GM23338 (cell line): ENCODE measurements at regions not wholly inside any gene's neighbourhood (a gene's known extent, or its start where the extent isn't known, plus 50 kb on each side); places are given as distances from the start of the nearest gene placed in this dataset.

Source experiments
- CREB1 ChIP-seq: fragments of 250-450 bp; sonication (Bioruptor Pico); IDR thresholded peaks from 2 replicates; pipeline ENCODE4 v1.5.0; 2020; ENCODE audit warnings: low read depth, mild to moderate bottlenecking, moderate library complexity
- EZH2 ChIP-seq: fragments of 200-600 bp; sonication (generic); IDR thresholded peaks from one replicate; pipeline ENCODE4 v1.8.0; 2017; ENCODE audit warnings: antibody characterized with exemption, mild to moderate bottlenecking, low read depth; ENCODE audit not compliant: unreplicated experiment
- EZH2phosphoT487 ChIP-seq: fragments of 200-600 bp; sonication (generic); IDR thresholded peaks from one replicate; pipeline ENCODE4 v1.8.1; 2018; ENCODE audit warnings: antibody characterized with exemption; ENCODE audit not compliant: unreplicated experiment
- JUNB ChIP-seq: IDR thresholded peaks from one replicate; pipeline ENCODE4 v1.6.1; 2016; ENCODE audit warnings: antibody characterized with exemption; ENCODE audit not compliant: unreplicated experiment
- POLR2AphosphoS5 ChIP-seq: IDR thresholded peaks from 2 replicates; pipeline ENCODE4 v1.6.1; 2016; ENCODE audit warnings: antibody characterized with exemption, low read depth
- STAT1 ChIP-seq: IDR thresholded peaks from one replicate; pipeline ENCODE4 v1.6.1; 2016; ENCODE audit warnings: antibody characterized with exemption; ENCODE audit not compliant: unreplicated experiment
- ZNF114 ChIP-seq: fragments of 250-450 bp; sonication (Bioruptor Pico); IDR thresholded peaks from 2 replicates; pipeline ENCODE4 v1.5.0; 2020; ENCODE audit warnings: mild to moderate bottlenecking, moderate library complexity
- ZNF331 ChIP-seq: fragments of 250-450 bp; sonication (Bioruptor Pico); IDR thresholded peaks from 2 replicates; pipeline ENCODE4 v1.5.0; 2020; ENCODE audit warnings: low read depth, mild to moderate bottlenecking, moderate library complexity
- TF ChIP-seq, protein P1 (sequence below), 2 experiments: fragments of 200-600 bp in 1 of 2; sonication (generic) in 1 of 2; conservative IDR thresholded peaks; 2 replicates each; pipeline versions ENCODE4 v1.5.1 to v1.6.1; 2016 to 2017; ENCODE audit warnings: antibody characterized with exemption in 2 of 2, low read depth in 2 of 2, mild to moderate bottlenecking in 2 of 2, moderate library complexity in 1 of 2
- TF ChIP-seq, protein P2 (sequence below): IDR thresholded peaks from one replicate; pipeline ENCODE4 v1.6.1; 2018; ENCODE audit warnings: antibody characterized with exemption; ENCODE audit not compliant: unreplicated experiment
- TF ChIP-seq, protein P3 (sequence below): IDR thresholded peaks from 2 replicates; pipeline ENCODE4 v1.6.1; 2016; ENCODE audit warnings: antibody characterized with exemption
- TF ChIP-seq, protein P4 (sequence below): fragments of 250-450 bp; sonication (Bioruptor Pico); IDR thresholded peaks from 2 replicates; pipeline ENCODE4 v1.5.0; 2020; ENCODE audit warnings: mild to moderate bottlenecking, moderate library complexity

DNA sequence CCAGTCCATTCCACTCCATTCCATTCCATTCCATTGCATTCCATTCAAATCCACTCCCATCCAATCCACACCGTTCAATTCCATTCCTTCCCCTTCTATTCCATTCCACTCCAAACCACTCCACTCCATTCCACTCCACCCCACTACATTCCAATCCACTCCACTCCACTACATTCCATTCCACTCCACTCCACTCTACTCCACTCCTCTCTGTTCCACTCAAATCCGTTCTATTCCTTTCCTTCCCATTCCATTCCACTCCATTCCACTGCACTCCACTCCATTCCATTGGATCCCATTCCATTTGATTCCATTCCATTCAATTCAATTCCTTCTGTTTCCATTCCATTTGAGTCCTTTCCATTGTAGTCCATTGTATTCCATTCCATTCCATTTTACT, 2568.3 kb upstream of the TPTE start:
- TF ChIP-seq, protein P1, sequence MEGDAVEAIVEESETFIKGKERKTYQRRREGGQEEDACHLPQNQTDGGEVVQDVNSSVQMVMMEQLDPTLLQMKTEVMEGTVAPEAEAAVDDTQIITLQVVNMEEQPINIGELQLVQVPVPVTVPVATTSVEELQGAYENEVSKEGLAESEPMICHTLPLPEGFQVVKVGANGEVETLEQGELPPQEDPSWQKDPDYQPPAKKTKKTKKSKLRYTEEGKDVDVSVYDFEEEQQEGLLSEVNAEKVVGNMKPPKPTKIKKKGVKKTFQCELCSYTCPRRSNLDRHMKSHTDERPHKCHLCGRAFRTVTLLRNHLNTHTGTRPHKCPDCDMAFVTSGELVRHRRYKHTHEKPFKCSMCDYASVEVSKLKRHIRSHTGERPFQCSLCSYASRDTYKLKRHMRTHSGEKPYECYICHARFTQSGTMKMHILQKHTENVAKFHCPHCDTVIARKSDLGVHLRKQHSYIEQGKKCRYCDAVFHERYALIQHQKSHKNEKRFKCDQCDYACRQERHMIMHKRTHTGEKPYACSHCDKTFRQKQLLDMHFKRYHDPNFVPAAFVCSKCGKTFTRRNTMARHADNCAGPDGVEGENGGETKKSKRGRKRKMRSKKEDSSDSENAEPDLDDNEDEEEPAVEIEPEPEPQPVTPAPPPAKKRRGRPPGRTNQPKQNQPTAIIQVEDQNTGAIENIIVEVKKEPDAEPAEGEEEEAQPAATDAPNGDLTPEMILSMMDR (conservative IDR thresholded peaks at IDR 0.05; ENCODE audit: low read depth in 2 of 2): no peak
- TF ChIP-seq, protein P2, sequence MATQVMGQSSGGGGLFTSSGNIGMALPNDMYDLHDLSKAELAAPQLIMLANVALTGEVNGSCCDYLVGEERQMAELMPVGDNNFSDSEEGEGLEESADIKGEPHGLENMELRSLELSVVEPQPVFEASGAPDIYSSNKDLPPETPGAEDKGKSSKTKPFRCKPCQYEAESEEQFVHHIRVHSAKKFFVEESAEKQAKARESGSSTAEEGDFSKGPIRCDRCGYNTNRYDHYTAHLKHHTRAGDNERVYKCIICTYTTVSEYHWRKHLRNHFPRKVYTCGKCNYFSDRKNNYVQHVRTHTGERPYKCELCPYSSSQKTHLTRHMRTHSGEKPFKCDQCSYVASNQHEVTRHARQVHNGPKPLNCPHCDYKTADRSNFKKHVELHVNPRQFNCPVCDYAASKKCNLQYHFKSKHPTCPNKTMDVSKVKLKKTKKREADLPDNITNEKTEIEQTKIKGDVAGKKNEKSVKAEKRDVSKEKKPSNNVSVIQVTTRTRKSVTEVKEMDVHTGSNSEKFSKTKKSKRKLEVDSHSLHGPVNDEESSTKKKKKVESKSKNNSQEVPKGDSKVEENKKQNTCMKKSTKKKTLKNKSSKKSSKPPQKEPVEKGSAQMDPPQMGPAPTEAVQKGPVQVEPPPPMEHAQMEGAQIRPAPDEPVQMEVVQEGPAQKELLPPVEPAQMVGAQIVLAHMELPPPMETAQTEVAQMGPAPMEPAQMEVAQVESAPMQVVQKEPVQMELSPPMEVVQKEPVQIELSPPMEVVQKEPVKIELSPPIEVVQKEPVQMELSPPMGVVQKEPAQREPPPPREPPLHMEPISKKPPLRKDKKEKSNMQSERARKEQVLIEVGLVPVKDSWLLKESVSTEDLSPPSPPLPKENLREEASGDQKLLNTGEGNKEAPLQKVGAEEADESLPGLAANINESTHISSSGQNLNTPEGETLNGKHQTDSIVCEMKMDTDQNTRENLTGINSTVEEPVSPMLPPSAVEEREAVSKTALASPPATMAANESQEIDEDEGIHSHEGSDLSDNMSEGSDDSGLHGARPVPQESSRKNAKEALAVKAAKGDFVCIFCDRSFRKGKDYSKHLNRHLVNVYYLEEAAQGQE: no peak
- TF ChIP-seq POLR2AphosphoS5 (no peak), CREB1 (no peak), EZH2 (no peak), EZH2phosphoT487 (no peak), JUNB (no peak), ZNF331 (CRISPR knock-in tag) (no peak), ZNF114 (CRISPR knock-in tag) (no peak), STAT1 (no peak)
- TF ChIP-seq, protein P3, sequence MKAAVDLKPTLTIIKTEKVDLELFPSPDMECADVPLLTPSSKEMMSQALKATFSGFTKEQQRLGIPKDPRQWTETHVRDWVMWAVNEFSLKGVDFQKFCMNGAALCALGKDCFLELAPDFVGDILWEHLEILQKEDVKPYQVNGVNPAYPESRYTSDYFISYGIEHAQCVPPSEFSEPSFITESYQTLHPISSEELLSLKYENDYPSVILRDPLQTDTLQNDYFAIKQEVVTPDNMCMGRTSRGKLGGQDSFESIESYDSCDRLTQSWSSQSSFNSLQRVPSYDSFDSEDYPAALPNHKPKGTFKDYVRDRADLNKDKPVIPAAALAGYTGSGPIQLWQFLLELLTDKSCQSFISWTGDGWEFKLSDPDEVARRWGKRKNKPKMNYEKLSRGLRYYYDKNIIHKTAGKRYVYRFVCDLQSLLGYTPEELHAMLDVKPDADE: no peak
- TF ChIP-seq, protein P4, sequence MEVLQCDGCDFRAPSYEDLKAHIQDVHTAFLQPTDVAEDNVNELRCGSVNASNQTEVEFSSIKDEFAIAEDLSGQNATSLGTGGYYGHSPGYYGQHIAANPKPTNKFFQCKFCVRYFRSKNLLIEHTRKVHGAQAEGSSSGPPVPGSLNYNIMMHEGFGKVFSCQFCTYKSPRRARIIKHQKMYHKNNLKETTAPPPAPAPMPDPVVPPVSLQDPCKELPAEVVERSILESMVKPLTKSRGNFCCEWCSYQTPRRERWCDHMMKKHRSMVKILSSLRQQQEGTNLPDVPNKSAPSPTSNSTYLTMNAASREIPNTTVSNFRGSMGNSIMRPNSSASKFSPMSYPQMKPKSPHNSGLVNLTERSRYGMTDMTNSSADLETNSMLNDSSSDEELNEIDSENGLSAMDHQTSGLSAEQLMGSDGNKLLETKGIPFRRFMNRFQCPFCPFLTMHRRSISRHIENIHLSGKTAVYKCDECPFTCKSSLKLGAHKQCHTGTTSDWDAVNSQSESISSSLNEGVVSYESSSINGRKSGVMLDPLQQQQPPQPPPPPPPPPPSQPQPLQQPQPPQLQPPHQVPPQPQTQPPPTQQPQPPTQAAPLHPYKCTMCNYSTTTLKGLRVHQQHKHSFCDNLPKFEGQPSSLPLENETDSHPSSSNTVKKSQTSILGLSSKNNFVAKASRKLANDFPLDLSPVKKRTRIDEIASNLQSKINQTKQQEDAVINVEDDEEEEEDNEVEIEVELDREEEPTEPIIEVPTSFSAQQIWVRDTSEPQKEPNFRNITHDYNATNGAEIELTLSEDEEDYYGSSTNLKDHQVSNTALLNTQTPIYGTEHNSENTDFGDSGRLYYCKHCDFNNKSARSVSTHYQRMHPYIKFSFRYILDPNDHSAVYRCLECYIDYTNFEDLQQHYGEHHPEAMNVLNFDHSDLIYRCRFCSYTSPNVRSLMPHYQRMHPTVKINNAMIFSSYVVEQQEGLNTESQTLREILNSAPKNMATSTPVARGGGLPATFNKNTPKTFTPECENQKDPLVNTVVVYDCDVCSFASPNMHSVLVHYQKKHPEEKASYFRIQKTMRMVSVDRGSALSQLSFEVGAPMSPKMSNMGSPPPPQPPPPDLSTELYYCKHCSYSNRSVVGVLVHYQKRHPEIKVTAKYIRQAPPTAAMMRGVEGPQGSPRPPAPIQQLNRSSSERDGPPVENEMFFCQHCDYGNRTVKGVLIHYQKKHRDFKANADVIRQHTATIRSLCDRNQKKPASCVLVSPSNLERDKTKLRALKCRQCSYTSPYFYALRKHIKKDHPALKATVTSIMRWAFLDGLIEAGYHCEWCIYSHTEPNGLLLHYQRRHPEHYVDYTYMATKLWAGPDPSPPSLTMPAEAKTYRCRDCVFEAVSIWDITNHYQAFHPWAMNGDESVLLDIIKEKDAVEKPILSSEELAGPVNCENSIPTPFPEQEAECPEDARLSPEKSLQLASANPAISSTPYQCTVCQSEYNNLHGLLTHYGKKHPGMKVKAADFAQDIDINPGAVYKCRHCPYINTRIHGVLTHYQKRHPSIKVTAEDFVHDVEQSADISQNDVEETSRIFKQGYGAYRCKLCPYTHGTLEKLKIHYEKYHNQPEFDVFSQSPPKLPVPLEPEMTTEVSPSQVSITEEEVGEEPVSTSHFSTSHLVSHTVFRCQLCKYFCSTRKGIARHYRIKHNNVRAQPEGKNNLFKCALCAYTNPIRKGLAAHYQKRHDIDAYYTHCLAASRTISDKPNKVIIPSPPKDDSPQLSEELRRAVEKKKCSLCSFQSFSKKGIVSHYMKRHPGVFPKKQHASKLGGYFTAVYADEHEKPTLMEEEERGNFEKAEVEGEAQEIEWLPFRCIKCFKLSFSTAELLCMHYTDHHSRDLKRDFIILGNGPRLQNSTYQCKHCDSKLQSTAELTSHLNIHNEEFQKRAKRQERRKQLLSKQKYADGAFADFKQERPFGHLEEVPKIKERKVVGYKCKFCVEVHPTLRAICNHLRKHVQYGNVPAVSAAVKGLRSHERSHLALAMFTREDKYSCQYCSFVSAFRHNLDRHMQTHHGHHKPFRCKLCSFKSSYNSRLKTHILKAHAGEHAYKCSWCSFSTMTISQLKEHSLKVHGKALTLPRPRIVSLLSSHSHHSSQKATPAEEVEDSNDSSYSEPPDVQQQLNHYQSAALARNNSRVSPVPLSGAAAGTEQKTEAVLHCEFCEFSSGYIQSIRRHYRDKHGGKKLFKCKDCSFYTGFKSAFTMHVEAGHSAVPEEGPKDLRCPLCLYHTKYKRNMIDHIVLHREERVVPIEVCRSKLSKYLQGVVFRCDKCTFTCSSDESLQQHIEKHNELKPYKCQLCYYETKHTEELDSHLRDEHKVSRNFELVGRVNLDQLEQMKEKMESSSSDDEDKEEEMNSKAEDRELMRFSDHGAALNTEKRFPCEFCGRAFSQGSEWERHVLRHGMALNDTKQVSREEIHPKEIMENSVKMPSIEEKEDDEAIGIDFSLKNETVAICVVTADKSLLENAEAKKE (CRISPR knock-in tag): no peak
